ENCODE measurements at regions not wholly inside any gene's neighbourhood (a gene's known extent, or its start where the extent isn't known, plus 50 kb on each side); places are given as distances from the start of the nearest gene placed in this dataset.

GRCh38 chr9:29176231-29176630 is 1603.0 kb upstream of the C9orf72 start:
- Histone ChIP-seq H3K4me3 (no peak overlapping the region), H3K9me1 (ENCODE audit: control insufficient read depth, insufficient read depth, low read length) (no peaks in the 10 kb centered on the region), H4K20me1 (replicated peaks; ENCODE audit: control insufficient read depth, insufficient read depth, low read length) (no peaks in the 10 kb centered on the region), H3K4me1 (replicated peaks in 1 of 2; ENCODE audit: control insufficient read depth in 2 of 2, insufficient read depth in 2 of 2, low read length in 2 of 2) (no peaks in the 10 kb centered on the region), H2AFZ (ENCODE audit: low read depth, low read length) (no peak overlapping the region), H3K27me3 (ENCODE audit: control insufficient read depth in 2 of 2, insufficient read depth in 2 of 2, low read length in 2 of 2) (no peaks in the 10 kb centered on the region), H3K79me2 (ENCODE audit: control insufficient read depth, insufficient read depth, low read length) (no peaks in the 10 kb centered on the region), H3K27ac (ENCODE audit: extremely low read depth, low read depth, low read length) (no peak overlapping the region), H3K36me3 (ENCODE audit: control insufficient read depth, insufficient read depth, low read length) (no peaks in the 10 kb centered on the region), H3K9ac (ENCODE audit: insufficient read depth in 1 of 2, low read depth in 2 of 2, low read length in 2 of 2) (no peak overlapping the region), H3K4me2 (ENCODE audit: insufficient read depth, low read length) (no peak overlapping the region), H3K9me3 (replicated peaks; ENCODE audit: control insufficient read depth, insufficient read depth, low read depth, low read length) (no peaks in the 10 kb centered on the region)
- TF ChIP-seq, protein P1, sequence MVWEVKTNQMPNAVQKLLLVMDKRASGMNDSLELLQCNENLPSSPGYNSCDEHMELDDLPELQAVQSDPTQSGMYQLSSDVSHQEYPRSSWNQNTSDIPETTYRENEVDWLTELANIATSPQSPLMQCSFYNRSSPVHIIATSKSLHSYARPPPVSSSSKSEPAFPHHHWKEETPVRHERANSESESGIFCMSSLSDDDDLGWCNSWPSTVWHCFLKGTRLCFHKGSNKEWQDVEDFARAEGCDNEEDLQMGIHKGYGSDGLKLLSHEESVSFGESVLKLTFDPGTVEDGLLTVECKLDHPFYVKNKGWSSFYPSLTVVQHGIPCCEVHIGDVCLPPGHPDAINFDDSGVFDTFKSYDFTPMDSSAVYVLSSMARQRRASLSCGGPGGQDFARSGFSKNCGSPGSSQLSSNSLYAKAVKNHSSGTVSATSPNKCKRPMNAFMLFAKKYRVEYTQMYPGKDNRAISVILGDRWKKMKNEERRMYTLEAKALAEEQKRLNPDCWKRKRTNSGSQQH (CRISPR knock-in tag; IDR thresholded peaks at IDR 0.05), result no peak
- TF ChIP-seq ERF (CRISPR knock-in tag; IDR thresholded peaks at IDR 0.05) (no peak), ZNF644 (tag; IDR thresholded peaks at IDR 0.05; ENCODE audit: low read depth) (no peak), TRIM24 (IDR thresholded peaks at IDR 0.05) (no peak), RFX1 (IDR thresholded peaks at IDR 0.05) (no peak)
- no peak for DNase-seq (ENCODE audit: extremely low read depth in 1 of 4, low spot score in 3 of 4)
- WGBS (ENCODE audit: insufficient coverage, low coverage, missing lambda C conversion rate), result no CpG with 5 or more reads among the region's 2 CpGs
- in situ Hi-C loops (cut with MboI), result no loop called here
- ChIA-PET POLR2A (no interaction called here), CTCF (ENCODE audit: low intra/inter-chr PET ratio) (no interaction called here)
- no peak for ATAC-seq
- FAIRE-seq, result no peak
- intact Hi-C loops (cut with micrococcal nuclease), result no loop called here
- BruUV-seq (replicated peaks), result no TSS peak

GRCh38 chr9:29176786-29177185 is 1603.5 kb upstream of the C9orf72 start:
- BruUV-seq (replicated peaks), result no TSS peak
- Histone ChIP-seq H3K36me3 (ENCODE audit: control insufficient read depth, insufficient read depth, low read length) (no peaks in the 10 kb centered on the region), H3K9me3 (replicated peaks; ENCODE audit: control insufficient read depth, insufficient read depth, low read depth, low read length) (no peaks in the 10 kb centered on the region), H4K20me1 (replicated peaks; ENCODE audit: control insufficient read depth, insufficient read depth, low read length) (no peaks in the 10 kb centered on the region), H3K4me1 (replicated peaks in 1 of 2; ENCODE audit: control insufficient read depth in 2 of 2, insufficient read depth in 2 of 2, low read length in 2 of 2) (no peaks in the 10 kb centered on the region), H3K79me2 (ENCODE audit: control insufficient read depth, insufficient read depth, low read length) (no peaks in the 10 kb centered on the region), H3K4me2 (ENCODE audit: insufficient read depth, low read length) (no peak overlapping the region), H3K4me3 (no peak overlapping the region), H3K9ac (ENCODE audit: insufficient read depth in 1 of 2, low read depth in 2 of 2, low read length in 2 of 2) (no peak overlapping the region), H3K27me3 (ENCODE audit: control insufficient read depth in 2 of 2, insufficient read depth in 2 of 2, low read length in 2 of 2) (no peaks in the 10 kb centered on the region), H2AFZ (ENCODE audit: low read depth, low read length) (no peak overlapping the region), H3K9me1 (ENCODE audit: control insufficient read depth, insufficient read depth, low read length) (no peaks in the 10 kb centered on the region), H3K27ac (ENCODE audit: extremely low read depth, low read depth, low read length) (no peak overlapping the region)
- intact Hi-C loops (cut with micrococcal nuclease), result no loop called here
- no CpG with 5 or more reads among the region's 2 CpGs for WGBS (ENCODE audit: insufficient coverage, low coverage, missing lambda C conversion rate)
- in situ Hi-C loops (cut with MboI), result no loop called here
- DNase-seq (ENCODE audit: extremely low read depth in 1 of 4, low spot score in 3 of 4), result no peak
- FAIRE-seq, result no peak
- CTCF ChIA-PET (ENCODE audit: low intra/inter-chr PET ratio), result no interaction called here
- no peak for ATAC-seq
- POLR2A ChIA-PET, result no interaction called here
- TF ChIP-seq KDM1A (IDR thresholded peaks at IDR 0.05) (no peak), HNRNPK (IDR thresholded peaks at IDR 0.05; ENCODE audit: low read depth, low read length, poor library complexity, severe bottlenecking) (no peak), ZBTB17 (CRISPR knock-in tag; IDR thresholded peaks at IDR 0.05) (no peak), PHB (CRISPR knock-in tag; IDR thresholded peaks at IDR 0.05) (no peak), HEY1 (CRISPR knock-in tag; IDR thresholded peaks at IDR 0.05; ENCODE audit: borderline replicate concordance) (no peak), CBX2 (IDR thresholded peaks at IDR 0.05; ENCODE audit: insufficient read depth, low read length, poor library complexity, severe bottlenecking) (no peak), CBX5 (IDR thresholded peaks at IDR 0.05; ENCODE audit: borderline replicate concordance, low read depth) (no peak), ZBTB2 (IDR thresholded peaks at IDR 0.05) (no peak)
- TF ChIP-seq, protein P2, sequence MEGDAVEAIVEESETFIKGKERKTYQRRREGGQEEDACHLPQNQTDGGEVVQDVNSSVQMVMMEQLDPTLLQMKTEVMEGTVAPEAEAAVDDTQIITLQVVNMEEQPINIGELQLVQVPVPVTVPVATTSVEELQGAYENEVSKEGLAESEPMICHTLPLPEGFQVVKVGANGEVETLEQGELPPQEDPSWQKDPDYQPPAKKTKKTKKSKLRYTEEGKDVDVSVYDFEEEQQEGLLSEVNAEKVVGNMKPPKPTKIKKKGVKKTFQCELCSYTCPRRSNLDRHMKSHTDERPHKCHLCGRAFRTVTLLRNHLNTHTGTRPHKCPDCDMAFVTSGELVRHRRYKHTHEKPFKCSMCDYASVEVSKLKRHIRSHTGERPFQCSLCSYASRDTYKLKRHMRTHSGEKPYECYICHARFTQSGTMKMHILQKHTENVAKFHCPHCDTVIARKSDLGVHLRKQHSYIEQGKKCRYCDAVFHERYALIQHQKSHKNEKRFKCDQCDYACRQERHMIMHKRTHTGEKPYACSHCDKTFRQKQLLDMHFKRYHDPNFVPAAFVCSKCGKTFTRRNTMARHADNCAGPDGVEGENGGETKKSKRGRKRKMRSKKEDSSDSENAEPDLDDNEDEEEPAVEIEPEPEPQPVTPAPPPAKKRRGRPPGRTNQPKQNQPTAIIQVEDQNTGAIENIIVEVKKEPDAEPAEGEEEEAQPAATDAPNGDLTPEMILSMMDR (IDR thresholded peaks at IDR 0.05 in 2 of 3, conservative IDR thresholded peaks at IDR 0.05 in 1 of 3; ENCODE audit: insufficient read depth in 2 of 3, low read depth in 1 of 3, low read length in 3 of 3), result no peak

Measured in K562 (cell line).